ENCODE measurements at regions not wholly inside any gene's neighbourhood (a gene's known extent, or its start where the extent isn't known, plus 50 kb on each side); places are given as distances from the start of the nearest gene placed in this dataset.

GRCh38 chr6:117143647-117144046, 121.7 kb upstream of the VGLL2 start:
- 52% methylated on average over 2 of the region's 2 CpGs for WGBS
- TF ChIP-seq POLR2AphosphoS5 (IDR thresholded peaks at IDR 0.05) (no peak), POLR2A (IDR thresholded peaks at IDR 0.05) (no peak), CTCF (IDR thresholded peaks at IDR 0.05) (no peak)
- intact Hi-C loops (cut with DNase I), result no loop called here
- H3K4me1 ChIP-seq (replicated peaks), result no peaks in the 10 kb centered on the region
- no peaks in the 10 kb centered on the region for H3K36me3 ChIP-seq
- H3K9me3 ChIP-seq, result no peaks in the 10 kb centered on the region
- H3K27ac ChIP-seq, result no peak overlapping the region
- peaks cover 4% of the 10 kb centered on the region for H3K27me3 ChIP-seq (replicated peaks; ENCODE audit: insufficient read depth)
- no peak for DNase-seq (ENCODE audit: low spot score)
- no peak overlapping the region for H3K4me3 ChIP-seq

- Histone ChIP-seq H3K36me3 (no peaks in the 10 kb centered on the region), H3K9me3 (no peaks in the 10 kb centered on the region), H3K4me1 (replicated peaks) (no peaks in the 10 kb centered on the region), H3K27me3 (replicated peaks; ENCODE audit: insufficient read depth) (peaks cover 4% of the 10 kb centered on the region), H3K4me3 (no peak overlapping the region), H3K27ac (no peak overlapping the region)
- no peak for DNase-seq (ENCODE audit: low spot score)
- TF ChIP-seq POLR2AphosphoS5 (IDR thresholded peaks at IDR 0.05) (no peak), CTCF (IDR thresholded peaks at IDR 0.05) (no peak), POLR2A (IDR thresholded peaks at IDR 0.05) (no peak)
- 75% methylated on average over 2 of the region's 2 CpGs for WGBS
- intact Hi-C loops (cut with DNase I), result no loop called here
Measured at GRCh38 chr6:117145940-117146339, 119.4 kb upstream of the VGLL2 start.

- Histone ChIP-seq H3K4me1 (replicated peaks) (no peaks in the 10 kb centered on the region), H3K9me3 (no peaks in the 10 kb centered on the region), H3K27me3 (replicated peaks; ENCODE audit: insufficient read depth) (no peaks in the 10 kb centered on the region), H3K36me3 (no peaks in the 10 kb centered on the region), H3K27ac (no peak overlapping the region), H3K4me3 (no peak overlapping the region)
- 41% methylated on average over 1 of the region's 1 CpG for WGBS
- intact Hi-C loops (cut with DNase I), result no loop called here
- DNase-seq (ENCODE audit: low spot score), result no peak
- TF ChIP-seq POLR2AphosphoS5 (IDR thresholded peaks at IDR 0.05) (no peak), CTCF (IDR thresholded peaks at IDR 0.05) (no peak), POLR2A (IDR thresholded peaks at IDR 0.05) (no peak)
Measured at GRCh38 chr6:117149324-117149723, 116.0 kb upstream of the VGLL2 start.

GRCh38 chr6:117156741-117157140, 108.6 kb upstream of the VGLL2 start:
- intact Hi-C loops (cut with DNase I), result no loop called here
- H3K4me1 ChIP-seq (replicated peaks), result no peaks in the 10 kb centered on the region
- no peak overlapping the region for H3K27ac ChIP-seq
- no peaks in the 10 kb centered on the region for H3K27me3 ChIP-seq (replicated peaks; ENCODE audit: insufficient read depth)
- 45% methylated on average over 1 of the region's 1 CpG for WGBS
- H3K4me3 ChIP-seq, result no peak overlapping the region
- H3K36me3 ChIP-seq, result no peaks in the 10 kb centered on the region
- DNase-seq (ENCODE audit: low spot score), result no peak
- TF ChIP-seq POLR2AphosphoS5 (IDR thresholded peaks at IDR 0.05) (no peak), POLR2A (IDR thresholded peaks at IDR 0.05) (no peak), CTCF (IDR thresholded peaks at IDR 0.05) (no peak)
- H3K9me3 ChIP-seq, result no peaks in the 10 kb centered on the region

- WGBS, result 35% methylated on average over 3 of the region's 3 CpGs
- Histone ChIP-seq H3K4me1 (replicated peaks) (no peaks in the 10 kb centered on the region), H3K36me3 (no peaks in the 10 kb centered on the region), H3K9me3 (no peaks in the 10 kb centered on the region), H3K4me3 (no peak overlapping the region), H3K27me3 (replicated peaks; ENCODE audit: insufficient read depth) (no peaks in the 10 kb centered on the region), H3K27ac (no peak overlapping the region)
- TF ChIP-seq POLR2AphosphoS5 (IDR thresholded peaks at IDR 0.05), result no peak
- no peak for TF ChIP-seq POLR2A (IDR thresholded peaks at IDR 0.05)
- no peak for TF ChIP-seq CTCF (IDR thresholded peaks at IDR 0.05)
- intact Hi-C loops (cut with DNase I), result no loop called here
- no peak for DNase-seq (ENCODE audit: low spot score)
Measured at GRCh38 chr6:117157448-117157847, 107.9 kb upstream of the VGLL2 start.
